SK-N-MC (cell line): ENCODE measurements at regions not wholly inside any gene's neighbourhood (a gene's known extent, or its start where the extent isn't known, plus 50 kb on each side); places are given as distances from the start of the nearest gene placed in this dataset.

Experiments used
- EZH2 ChIP-seq: fragments of 200-600 bp; sonication (generic); IDR thresholded peaks from one replicate; pipeline ENCODE4 v1.6.1; 2017; ENCODE audit warnings: antibody characterized with exemption
- POLR2AphosphoS5 ChIP-seq: IDR thresholded peaks from 2 replicates; pipeline ENCODE4 v1.6.1; 2012; ENCODE audit warnings: mild to moderate bottlenecking, low read depth, low read length, borderline replicate concordance

- peak; percentile 64 for TF ChIP-seq EZH2
- no peak for TF ChIP-seq POLR2AphosphoS5
Observed at GRCh38 chr1:29786195-29786594, 549.9 kb downstream of the PTPRU start.
